ENCODE measurements at regions not wholly inside any gene's neighbourhood (a gene's known extent, or its start where the extent isn't known, plus 50 kb on each side); places are given as distances from the start of the nearest gene placed in this dataset.

DNA sequence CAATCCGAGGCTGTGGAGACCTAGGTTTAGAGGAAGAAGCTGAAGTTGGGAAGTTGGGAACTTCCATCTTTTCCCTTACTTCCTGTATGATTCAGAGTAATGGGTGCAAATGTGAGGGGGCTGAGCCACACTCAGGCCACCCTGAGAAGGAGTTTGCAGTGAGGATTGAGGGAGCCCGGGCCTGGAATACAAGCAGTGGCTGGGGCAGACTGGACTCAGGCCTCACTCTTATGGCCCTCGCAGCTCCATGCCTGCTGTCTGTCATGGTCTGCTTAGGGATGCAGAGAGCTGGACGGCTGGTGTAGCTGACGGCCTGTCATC, 73.7 kb upstream of the RAB4A start:
- no peak for DNase-seq (ENCODE audit: low read depth)

DNA sequence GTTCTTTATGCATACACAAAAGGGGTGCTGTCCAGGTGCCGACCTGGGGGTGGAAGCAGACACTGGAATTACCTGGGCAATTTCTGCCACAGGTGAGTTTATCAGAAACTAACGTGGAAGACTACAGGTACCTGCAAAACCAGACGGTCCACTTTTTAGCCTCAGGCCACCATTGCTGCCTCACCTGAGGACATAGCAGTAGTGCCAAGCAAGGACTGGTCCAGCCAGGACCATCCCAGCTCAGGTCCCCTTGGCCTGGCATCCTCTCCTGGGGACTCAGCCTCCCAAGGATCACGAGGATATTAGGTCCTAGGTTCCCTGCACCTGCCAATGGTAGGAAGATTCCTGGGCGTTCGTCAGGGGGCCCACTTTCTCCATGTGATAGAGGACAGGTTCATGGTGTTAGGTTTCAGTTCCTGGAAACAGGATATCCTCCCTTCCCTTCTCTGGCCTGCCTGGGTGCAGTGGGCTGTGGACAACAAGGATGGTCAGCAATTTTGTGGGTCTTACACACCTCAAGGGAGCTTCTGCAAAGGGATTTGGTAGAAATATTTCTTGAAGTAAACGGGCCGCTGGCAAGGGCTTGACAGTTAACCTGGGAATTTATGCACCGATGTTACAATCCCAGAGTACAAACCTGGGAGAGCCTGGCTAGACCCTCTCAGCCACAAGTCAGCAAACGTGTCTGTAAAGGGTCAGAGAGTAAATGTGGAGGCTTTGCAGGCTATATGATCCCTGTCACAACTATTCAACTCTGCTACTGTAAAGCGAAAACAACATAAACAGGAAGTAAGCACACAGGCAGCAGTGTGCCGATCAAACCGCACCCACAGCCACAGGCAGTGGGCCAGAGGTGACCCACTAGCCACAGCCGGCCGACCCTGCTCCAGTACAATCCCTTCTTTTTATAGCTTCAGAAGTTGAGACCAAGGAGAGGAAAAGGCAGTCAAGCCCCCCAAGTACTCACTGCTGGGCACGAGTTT, 71.4 kb upstream of the RAB4A start:
- no peak overlapping the region for H3K4me3 ChIP-seq (ENCODE audit: low read depth, low read length)
- DNase-seq (ENCODE audit: low read depth), result peak; percentile 66
- TF ChIP-seq, protein P1, sequence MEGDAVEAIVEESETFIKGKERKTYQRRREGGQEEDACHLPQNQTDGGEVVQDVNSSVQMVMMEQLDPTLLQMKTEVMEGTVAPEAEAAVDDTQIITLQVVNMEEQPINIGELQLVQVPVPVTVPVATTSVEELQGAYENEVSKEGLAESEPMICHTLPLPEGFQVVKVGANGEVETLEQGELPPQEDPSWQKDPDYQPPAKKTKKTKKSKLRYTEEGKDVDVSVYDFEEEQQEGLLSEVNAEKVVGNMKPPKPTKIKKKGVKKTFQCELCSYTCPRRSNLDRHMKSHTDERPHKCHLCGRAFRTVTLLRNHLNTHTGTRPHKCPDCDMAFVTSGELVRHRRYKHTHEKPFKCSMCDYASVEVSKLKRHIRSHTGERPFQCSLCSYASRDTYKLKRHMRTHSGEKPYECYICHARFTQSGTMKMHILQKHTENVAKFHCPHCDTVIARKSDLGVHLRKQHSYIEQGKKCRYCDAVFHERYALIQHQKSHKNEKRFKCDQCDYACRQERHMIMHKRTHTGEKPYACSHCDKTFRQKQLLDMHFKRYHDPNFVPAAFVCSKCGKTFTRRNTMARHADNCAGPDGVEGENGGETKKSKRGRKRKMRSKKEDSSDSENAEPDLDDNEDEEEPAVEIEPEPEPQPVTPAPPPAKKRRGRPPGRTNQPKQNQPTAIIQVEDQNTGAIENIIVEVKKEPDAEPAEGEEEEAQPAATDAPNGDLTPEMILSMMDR (IDR thresholded peaks at IDR 0.05; ENCODE audit: control insufficient read depth, extremely low read depth, insufficient read depth), result no peak

More for the DNA sequence above, 73.7 kb upstream of the RAB4A start:
- H3K4me3 ChIP-seq (ENCODE audit: low read depth, low read length), result no peak overlapping the region
- TF ChIP-seq, protein P1 (IDR thresholded peaks at IDR 0.05; ENCODE audit: control insufficient read depth, extremely low read depth, insufficient read depth), result no peak

- no peak for DNase-seq (ENCODE audit: low read depth)
- TF ChIP-seq, protein P1 (IDR thresholded peaks at IDR 0.05; ENCODE audit: control insufficient read depth, extremely low read depth, insufficient read depth), result no peak
- H3K4me3 ChIP-seq (ENCODE audit: low read depth, low read length), result no peak overlapping the region
These were observed 67.7 kb upstream of the RAB4A start for GRCh38 chr1:229203030-229203751.

- TF ChIP-seq, protein P1 (IDR thresholded peaks at IDR 0.05; ENCODE audit: control insufficient read depth, extremely low read depth, insufficient read depth), result no peak
- H3K4me3 ChIP-seq (ENCODE audit: low read depth, low read length), result no peak overlapping the region
- DNase-seq (ENCODE audit: low read depth), result no peak
These were observed 66.8 kb upstream of the RAB4A start for GRCh38 chr1:229203991-229204632.

- DNase-seq (ENCODE audit: low read depth), result no peak
- TF ChIP-seq, protein P1 (IDR thresholded peaks at IDR 0.05; ENCODE audit: control insufficient read depth, extremely low read depth, insufficient read depth), result no peak
- H3K4me3 ChIP-seq (ENCODE audit: low read depth, low read length), result no peak overlapping the region
These were observed 65.8 kb upstream of the RAB4A start for GRCh38 chr1:229204921-229205777.

GRCh38 chr1:229205854-229206253, 65.1 kb upstream of the RAB4A start:
- DNase-seq (ENCODE audit: low read depth), result no peak
- H3K4me3 ChIP-seq (ENCODE audit: low read depth, low read length), result no peak overlapping the region
- TF ChIP-seq, protein P1 (IDR thresholded peaks at IDR 0.05; ENCODE audit: control insufficient read depth, extremely low read depth, insufficient read depth), result no peak
